Osteocyte (in vitro differentiated cells): ENCODE measurements at regions not wholly inside any gene's neighbourhood (a gene's known extent, or its start where the extent isn't known, plus 50 kb on each side); places are given as distances from the start of the nearest gene placed in this dataset.

Experiments used
- DNase-seq: peaks from one replicate; pipeline ENCODE4 v3.0.0; 2021; ENCODE audit warnings: mixed read lengths; ENCODE audit not compliant: unreplicated experiment; ENCODE audit errors: extremely low spot score
- H3K27ac Mint-ChIP-seq: one replicate; pipeline ENCODE4 v1.8.0; 2021; ENCODE audit warnings: mild to moderate bottlenecking, mixed read lengths; ENCODE audit not compliant: unreplicated experiment
- H3K27me3 Mint-ChIP-seq: one replicate; pipeline ENCODE4 v1.8.0; 2021; ENCODE audit warnings: mixed read lengths; ENCODE audit not compliant: unreplicated experiment
- H3K36me3 Mint-ChIP-seq: one replicate; pipeline ENCODE4 v1.8.0; 2021; ENCODE audit warnings: mixed read lengths; ENCODE audit not compliant: unreplicated experiment
- H3K4me1 Mint-ChIP-seq: one replicate; pipeline ENCODE4 v1.8.0; 2021; ENCODE audit warnings: mixed read lengths; ENCODE audit not compliant: unreplicated experiment
- H3K4me3 Mint-ChIP-seq: one replicate; pipeline ENCODE4 v1.8.0; 2021; ENCODE audit warnings: mild to moderate bottlenecking, moderate library complexity, mixed read lengths; ENCODE audit not compliant: unreplicated experiment
- H3K9me3 Mint-ChIP-seq: one replicate; pipeline ENCODE4 v1.8.0; 2021; ENCODE audit warnings: mixed read lengths; ENCODE audit not compliant: unreplicated experiment
- CTCF ChIP-seq: fragments of 200-600 bp; sonication (generic); IDR thresholded peaks from 2 replicates; pipeline ENCODE4 v1.5.0; 2021; ENCODE audit warnings: antibody characterized with exemption, mild to moderate bottlenecking, moderate library complexity

- H3K36me3 Mint-ChIP-seq: peaks cover 2% of the 10 kb centered on the region
- TF ChIP-seq CTCF: no peak
- no peaks in the 10 kb centered on the region for H3K4me1 Mint-ChIP-seq
- H3K9me3 Mint-ChIP-seq: peaks cover 8% of the 10 kb centered on the region
- no peak overlapping the region for H3K27ac Mint-ChIP-seq
- no peaks in the 10 kb centered on the region for H3K27me3 Mint-ChIP-seq
- no peak for DNase-seq
- no peak overlapping the region for H3K4me3 Mint-ChIP-seq
These were observed 996.8 kb downstream of the EFNA5 start for GRCh38 chr5:106673941-106674340.

- peaks cover 5% of the 10 kb centered on the region for H3K9me3 Mint-ChIP-seq
- no peaks in the 10 kb centered on the region for H3K36me3 Mint-ChIP-seq
- H3K4me1 Mint-ChIP-seq: peaks cover 4% of the 10 kb centered on the region
- no peak for DNase-seq
- H3K27me3 Mint-ChIP-seq: no peaks in the 10 kb centered on the region
- H3K27ac Mint-ChIP-seq: no peak overlapping the region
- H3K4me3 Mint-ChIP-seq: no peak overlapping the region
- TF ChIP-seq CTCF: no peak
These were observed 1008.9 kb downstream of the EFNA5 start for GRCh38 chr5:106661866-106662265.

- Mint-ChIP-seq H3K27me3 (no peaks in the 10 kb centered on the region), H3K27ac (no peak overlapping the region)
These were observed 1010.1 kb downstream of the EFNA5 start for GRCh38 chr5:106660681-106661080.

GRCh38 chr5:106658150-106658549, 1012.6 kb downstream of the EFNA5 start:
- Mint-ChIP-seq H3K4me3 (no peak overlapping the region), H3K9me3 (peaks cover 26% of the 10 kb centered on the region), H3K36me3 (peaks cover 6% of the 10 kb centered on the region), H3K27ac (no peak overlapping the region), H3K4me1 (peaks cover 4% of the 10 kb centered on the region), H3K27me3 (no peaks in the 10 kb centered on the region)
- TF ChIP-seq CTCF: no peak
- no peak for DNase-seq

More at GRCh38 chr5:106660681-106661080, 1010.1 kb downstream of the EFNA5 start:
- no peak for DNase-seq
- H3K36me3 Mint-ChIP-seq: no peaks in the 10 kb centered on the region
- H3K9me3 Mint-ChIP-seq: peaks cover 5% of the 10 kb centered on the region
- TF ChIP-seq CTCF: no peak
- peaks cover 4% of the 10 kb centered on the region for H3K4me1 Mint-ChIP-seq
- no peak overlapping the region for H3K4me3 Mint-ChIP-seq

- H3K27me3 Mint-ChIP-seq: no peaks in the 10 kb centered on the region
- H3K27ac Mint-ChIP-seq: no peak overlapping the region
- H3K4me1 Mint-ChIP-seq: peaks cover 4% of the 10 kb centered on the region
These were observed 1013.9 kb downstream of the EFNA5 start for GRCh38 chr5:106656821-106657220.

More at GRCh38 chr5:106656821-106657220, 1013.9 kb downstream of the EFNA5 start:
- no peak for DNase-seq
- Mint-ChIP-seq H3K9me3 (peaks cover 34% of the 10 kb centered on the region), H3K4me3 (no peak overlapping the region), H3K36me3 (peaks cover 10% of the 10 kb centered on the region)
- TF ChIP-seq CTCF: no peak
